ENCODE measurements at regions not wholly inside any gene's neighbourhood (a gene's known extent, or its start where the extent isn't known, plus 50 kb on each side); places are given as distances from the start of the nearest gene placed in this dataset.

DNA sequence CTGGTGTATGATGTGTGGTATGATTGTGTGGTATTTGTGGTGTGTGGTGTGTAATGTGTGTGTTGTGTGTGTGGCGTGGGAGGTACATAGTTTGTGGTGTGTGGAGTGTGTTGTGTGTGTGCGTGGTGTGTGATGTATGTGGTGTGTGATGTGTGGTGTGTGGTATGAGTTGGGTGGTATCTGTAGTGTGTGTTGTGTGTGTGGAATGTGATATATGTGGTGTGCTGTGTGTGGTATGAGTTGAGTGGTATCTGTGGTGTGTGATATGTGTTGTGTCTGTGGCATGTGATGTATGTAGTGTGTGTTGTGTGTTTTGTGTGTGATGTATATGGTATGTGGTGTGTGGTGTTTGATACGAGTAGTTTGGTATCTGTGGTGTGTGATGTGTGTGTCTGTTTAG is 272.5 kb upstream of the IRX1 start:
- no peak overlapping the region for H3K4me2 ChIP-seq (ENCODE audit: low read length)
- H3K79me2 ChIP-seq (ENCODE audit: low read length): no peaks in the 10 kb centered on the region
- ChIA-PET CTCF (no interaction called here), POLR2A (ENCODE audit: unreplicated experiment) (no interaction called here)
- H3K36me3 ChIP-seq (ENCODE audit: low read depth, low read length): no peaks in the 10 kb centered on the region
- DNase-seq (no peak), ATAC-seq (no peak)
- no peaks in the 10 kb centered on the region for H3K9me2 ChIP-seq (replicated peaks; ENCODE audit: low read length)
- H3K9ac ChIP-seq (ENCODE audit: low read length): no peak overlapping the region
- TF ChIP-seq CTCF (conservative IDR thresholded peaks at IDR 0.05; ENCODE audit: low read depth, low read length) (no peak), EZH2phosphoT487 (IDR thresholded peaks at IDR 0.05; ENCODE audit: borderline replicate concordance, low read length) (no peak)
- intact Hi-C loops (cut with micrococcal nuclease): no loop called here
- no peaks in the 10 kb centered on the region for H3K4me1 ChIP-seq (ENCODE audit: insufficient read depth, low read length)
- no peaks in the 10 kb centered on the region for H4K20me1 ChIP-seq (ENCODE audit: low read length)
- no peaks in the 10 kb centered on the region for H3K27me3 ChIP-seq (ENCODE audit: low read length)
- H3K27ac ChIP-seq (ENCODE audit: low read length): no peak overlapping the region
- peaks cover 17% of the 10 kb centered on the region; the same call in 1 of the 2 replicates for H3K9me3 ChIP-seq (ENCODE audit: low read length)
- H3F3A ChIP-seq (ENCODE audit: low read length, unreplicated experiment): no peaks in the 10 kb centered on the region
- H2AFZ ChIP-seq (ENCODE audit: low read length): no peak overlapping the region
- BruUV-seq (replicated peaks): no TSS peak
- no peak overlapping the region for H3K4me3 ChIP-seq (ENCODE audit: low read length)

GRCh38 chr5:3322642-3323041 is 273.0 kb upstream of the IRX1 start:
- DNase-seq: no peak
- Histone ChIP-seq H3K4me1 (ENCODE audit: insufficient read depth, low read length) (no peaks in the 10 kb centered on the region), H3K9ac (ENCODE audit: low read length) (no peak overlapping the region), H3K4me3 (ENCODE audit: low read length) (no peak overlapping the region), H3K27me3 (ENCODE audit: low read length) (no peaks in the 10 kb centered on the region), H3K4me2 (ENCODE audit: low read length) (no peak overlapping the region), H3K79me2 (ENCODE audit: low read length) (no peaks in the 10 kb centered on the region), H2AFZ (ENCODE audit: low read length) (no peak overlapping the region), H3F3A (ENCODE audit: low read length, unreplicated experiment) (no peaks in the 10 kb centered on the region), H3K9me2 (replicated peaks; ENCODE audit: low read length) (no peaks in the 10 kb centered on the region), H3K27ac (ENCODE audit: low read length) (no peak overlapping the region), H3K36me3 (ENCODE audit: low read depth, low read length) (no peaks in the 10 kb centered on the region), H4K20me1 (ENCODE audit: low read length) (no peaks in the 10 kb centered on the region), H3K9me3 (ENCODE audit: low read length) (peaks cover 17% of the 10 kb centered on the region; the same call in 1 of the 2 replicates)
- intact Hi-C loops (cut with micrococcal nuclease): no loop called here
- no peak for TF ChIP-seq CTCF (conservative IDR thresholded peaks at IDR 0.05; ENCODE audit: low read depth, low read length)
- TF ChIP-seq EZH2phosphoT487 (IDR thresholded peaks at IDR 0.05; ENCODE audit: borderline replicate concordance, low read length): no peak
- TF ChIP-seq EZH2 (IDR thresholded peaks at IDR 0.05; ENCODE audit: low read length, unreplicated experiment): no peak
- POLR2A ChIA-PET (ENCODE audit: unreplicated experiment): no interaction called here
- no TSS peak for BruUV-seq (replicated peaks)
- no peak for ATAC-seq
- CTCF ChIA-PET: no interaction called here

DNA sequence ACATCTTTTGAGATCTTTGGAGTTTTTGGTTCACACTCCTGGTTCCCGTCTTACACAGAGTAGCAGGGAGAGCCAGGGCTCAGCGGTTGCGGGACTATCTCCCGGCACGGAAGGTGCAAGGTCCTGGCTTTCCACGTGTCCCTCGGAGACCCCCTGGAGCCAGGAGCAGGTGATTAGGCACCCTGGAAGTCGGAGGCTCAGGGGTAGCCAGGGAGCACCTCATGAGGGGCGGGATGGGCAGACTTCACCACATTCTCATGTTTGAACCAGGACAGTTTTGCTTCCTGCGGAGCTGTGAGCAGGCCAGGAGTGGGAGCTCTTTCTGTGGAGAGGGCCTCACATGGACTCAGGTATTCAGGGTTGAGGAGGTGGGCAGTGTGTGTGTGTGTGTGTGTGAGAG is 273.7 kb upstream of the IRX1 start:
- Histone ChIP-seq H3K27me3 (ENCODE audit: low read length) (no peaks in the 10 kb centered on the region), H3K9me3 (ENCODE audit: low read length) (peaks cover 22% of the 10 kb centered on the region; the same call in 1 of the 2 replicates), H2AFZ (ENCODE audit: low read length) (no peak overlapping the region), H3F3A (ENCODE audit: low read length, unreplicated experiment) (no peaks in the 10 kb centered on the region), H3K27ac (ENCODE audit: low read length) (no peak overlapping the region), H3K4me3 (ENCODE audit: low read length) (no peak overlapping the region), H3K4me1 (ENCODE audit: insufficient read depth, low read length) (no peaks in the 10 kb centered on the region), H3K9me2 (replicated peaks; ENCODE audit: low read length) (no peaks in the 10 kb centered on the region), H3K36me3 (ENCODE audit: low read depth, low read length) (no peaks in the 10 kb centered on the region), H4K20me1 (ENCODE audit: low read length) (no peaks in the 10 kb centered on the region), H3K79me2 (ENCODE audit: low read length) (no peaks in the 10 kb centered on the region), H3K4me2 (ENCODE audit: low read length) (no peak overlapping the region), H3K9ac (ENCODE audit: low read length) (no peak overlapping the region)
- ChIA-PET POLR2A (ENCODE audit: unreplicated experiment) (no interaction called here), CTCF (no interaction called here)
- ATAC-seq (no peak), DNase-seq (no peak)
- no TSS peak for BruUV-seq (replicated peaks)
- intact Hi-C loops (cut with micrococcal nuclease): no loop called here
- TF ChIP-seq CTCF (conservative IDR thresholded peaks at IDR 0.05; ENCODE audit: low read depth, low read length) (no peak), EZH2phosphoT487 (IDR thresholded peaks at IDR 0.05; ENCODE audit: borderline replicate concordance, low read length) (no peak), EZH2 (IDR thresholded peaks at IDR 0.05; ENCODE audit: low read length, unreplicated experiment) (no peak)
